ENCODE measurements at regions not wholly inside any gene's neighbourhood (a gene's known extent, or its start where the extent isn't known, plus 50 kb on each side); places are given as distances from the start of the nearest gene placed in this dataset.
"Not testable (repeated sequence)": the region's sequence is repeated elsewhere in the genome, so short reads cannot be mapped to it uniquely, and the experiment has no call there.

DNA sequence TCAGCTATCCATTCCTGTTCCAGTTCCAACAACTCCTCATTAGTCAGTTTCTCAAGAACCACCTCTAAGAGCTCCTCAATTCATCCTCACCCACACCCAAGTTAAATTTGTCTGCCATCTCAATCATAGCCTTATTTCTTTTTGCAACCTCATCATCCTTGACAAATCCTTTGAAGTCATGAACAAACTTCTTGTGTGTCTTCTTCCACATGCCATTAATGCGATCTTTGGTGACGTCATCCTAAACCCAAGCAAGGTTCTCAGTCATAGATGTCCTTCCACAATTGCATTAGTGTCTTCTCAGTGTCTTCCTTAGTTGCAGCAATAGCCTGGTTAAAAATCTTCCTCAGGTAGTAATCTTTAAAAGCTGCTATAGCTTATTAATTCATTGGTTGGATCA, 71.2 kb upstream of the FSIP2 start:
- DNase-seq = no peak

GRCh38 chr2:185668710-185669109, 69.9 kb upstream of the FSIP2 start:
- DNase-seq = no peak

DNA sequence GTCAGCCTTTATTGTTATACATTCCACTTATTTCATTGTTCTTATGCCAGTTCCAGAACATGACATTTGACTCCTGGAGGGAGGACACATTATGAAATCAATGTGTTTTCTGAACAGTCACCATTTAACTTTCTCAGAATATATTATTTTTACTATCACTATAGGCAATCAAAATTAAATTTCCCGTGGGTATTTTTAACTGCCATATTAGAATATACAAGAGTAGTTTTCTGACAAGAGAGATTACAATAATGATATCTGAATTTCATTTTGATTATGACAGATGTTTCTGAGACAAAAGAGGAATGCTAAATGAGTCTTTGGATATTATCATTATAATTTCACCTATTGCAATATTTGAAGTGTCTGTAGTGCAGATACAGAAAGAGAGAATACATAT, 64.4 kb upstream of the FSIP2 start:
- DNase-seq = no peak

GRCh38 chr2:185676316-185676715, 62.3 kb upstream of the FSIP2 start:
- DNase-seq = no peak

GRCh38 chr2:185687001-185687400, 51.6 kb upstream of the FSIP2 start:
- not testable (repeated sequence) for DNase-seq

DNA sequence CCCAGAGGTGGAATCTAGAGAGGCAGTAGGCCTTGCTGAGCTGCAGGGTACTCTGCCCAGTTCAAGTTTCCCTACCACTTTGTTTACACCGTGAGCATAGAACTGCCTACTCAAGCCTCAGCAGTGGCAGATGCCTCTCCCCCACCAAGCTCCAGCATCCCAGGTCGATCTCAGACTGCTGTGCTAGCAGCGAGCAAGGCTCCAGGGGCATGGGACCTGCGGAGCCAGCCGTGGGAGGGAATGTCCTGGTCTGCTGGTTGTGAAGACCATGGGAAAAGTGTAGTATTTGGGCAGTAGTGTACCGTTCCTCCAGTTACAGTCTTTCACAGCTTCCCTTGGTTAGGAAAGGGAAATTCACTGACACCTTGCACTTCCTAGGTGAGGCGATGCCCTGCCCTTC, 50.6 kb upstream of the FSIP2 start:
- no peak for DNase-seq

Data from activated CD4-positive, alpha-beta T cell treated with anti-CD3 and anti-CD28 coated beads, Interleukin-10, Interleukin-2, amounts not matched to agents 100 ng/mL and 50 ng/mL, durations not matched to agents 16 hours and 8 hours (primary cell).